Fibroblast of the conjunctiva (primary cell): ENCODE measurements at regions not wholly inside any gene's neighbourhood (a gene's known extent, or its start where the extent isn't known, plus 50 kb on each side); places are given as distances from the start of the nearest gene placed in this dataset.

ENCODE experiments used
- DNase-seq: peaks from one replicate; pipeline ENCODE4 v3.0.0-alpha.2; 2010; ENCODE audit warnings: low read depth

DNA sequence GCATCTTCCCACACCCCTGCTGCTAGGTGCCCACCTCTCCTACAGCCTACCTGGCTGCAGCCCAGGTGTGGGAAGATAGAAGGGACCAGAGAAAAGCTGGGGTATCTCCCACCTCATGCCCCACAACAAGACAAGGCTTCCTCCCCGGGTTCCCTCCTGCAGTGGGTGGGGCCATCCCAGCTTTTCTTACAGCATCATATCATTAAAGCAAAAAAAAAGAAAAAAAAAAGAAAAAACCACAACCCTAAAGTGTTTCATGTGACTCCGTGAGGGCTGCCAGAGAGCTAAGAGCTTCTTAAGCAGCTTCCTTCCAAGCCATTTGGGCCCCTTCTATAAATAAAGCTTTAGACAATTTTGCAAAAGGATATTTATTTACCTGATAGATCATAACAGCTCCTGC, 455.4 kb upstream of the TSHZ3 start:
- no peak for DNase-seq

DNA sequence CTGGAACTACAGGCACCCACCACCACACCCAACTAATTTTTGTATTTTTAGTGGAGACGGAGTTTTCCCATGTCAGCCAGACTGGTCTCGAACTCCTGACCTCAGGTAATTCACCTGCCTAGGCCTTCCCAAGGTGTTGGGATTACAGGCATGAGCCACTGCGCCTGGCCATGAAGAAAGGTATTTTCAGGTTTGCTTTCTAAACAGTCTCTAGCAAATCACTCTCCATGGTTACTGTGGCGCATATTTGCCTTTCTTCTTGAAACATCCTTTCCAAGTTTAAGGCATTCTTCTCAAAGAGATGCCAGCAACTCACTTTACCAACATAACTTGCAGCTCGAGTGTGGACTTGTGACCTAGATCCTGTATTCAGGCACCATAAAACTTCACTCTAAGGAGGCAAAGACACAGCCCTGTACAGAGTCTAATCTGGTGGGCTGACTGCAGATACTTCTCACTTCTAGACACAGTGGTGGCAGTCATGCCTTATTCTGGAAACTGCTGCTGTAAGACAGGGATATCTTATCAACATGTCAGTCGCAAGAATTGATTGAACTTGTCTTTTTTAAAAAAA, 461.4 kb upstream of the TSHZ3 start:
- DNase-seq: no peak

DNA sequence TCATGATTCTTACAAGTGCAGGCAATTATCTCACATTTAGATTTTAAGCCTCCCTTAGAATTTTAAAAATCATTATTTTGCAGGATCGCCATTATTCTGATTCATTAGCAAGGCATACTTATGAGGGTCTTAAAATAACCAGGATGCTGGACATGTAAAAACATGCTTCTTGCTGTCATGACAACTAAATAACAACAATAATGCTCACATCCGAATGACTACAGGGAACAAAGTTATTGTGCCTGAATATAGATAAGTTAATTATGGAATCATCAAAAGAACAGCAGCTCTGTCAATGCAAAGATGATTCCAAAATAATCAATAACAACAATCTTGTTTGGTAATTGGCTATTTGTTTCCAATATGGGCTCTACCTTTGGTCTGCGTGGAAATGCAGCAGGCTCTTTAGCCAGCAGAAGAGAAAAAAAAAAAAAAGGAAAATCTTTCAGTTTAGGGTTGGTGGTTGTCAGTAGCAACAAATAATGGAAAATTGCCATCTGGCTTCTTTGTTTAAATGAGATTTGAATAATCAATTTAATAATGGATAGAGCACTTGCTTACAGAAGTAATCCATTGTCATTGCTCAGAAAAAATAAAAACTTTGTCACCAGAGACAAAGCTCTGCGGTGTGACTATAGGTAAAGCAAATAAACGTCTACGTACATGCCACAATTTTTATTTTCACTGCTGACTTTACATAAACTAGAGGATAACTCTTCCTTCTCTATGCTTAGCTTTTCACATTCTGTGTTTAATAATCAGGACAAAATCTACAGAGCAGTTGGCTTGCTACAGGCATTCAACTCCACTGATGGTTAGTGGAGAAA, 468.9 kb upstream of the TSHZ3 start:
- DNase-seq: no peak

DNA sequence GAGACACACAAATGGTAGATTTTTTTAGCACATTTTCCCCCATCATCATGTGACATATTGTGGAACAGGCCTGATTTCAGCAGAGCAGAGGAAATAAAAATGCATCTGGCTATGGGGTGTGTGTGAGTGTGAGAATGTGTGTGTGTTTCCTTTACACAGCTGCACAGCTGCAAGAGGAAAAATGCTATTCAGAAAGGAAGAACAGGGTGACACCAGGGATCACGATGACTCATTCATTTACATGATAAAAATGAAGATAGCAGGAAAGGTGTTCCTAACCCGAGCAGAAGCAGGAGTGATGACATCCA, 469.5 kb upstream of the TSHZ3 start:
- no peak for DNase-seq

DNA sequence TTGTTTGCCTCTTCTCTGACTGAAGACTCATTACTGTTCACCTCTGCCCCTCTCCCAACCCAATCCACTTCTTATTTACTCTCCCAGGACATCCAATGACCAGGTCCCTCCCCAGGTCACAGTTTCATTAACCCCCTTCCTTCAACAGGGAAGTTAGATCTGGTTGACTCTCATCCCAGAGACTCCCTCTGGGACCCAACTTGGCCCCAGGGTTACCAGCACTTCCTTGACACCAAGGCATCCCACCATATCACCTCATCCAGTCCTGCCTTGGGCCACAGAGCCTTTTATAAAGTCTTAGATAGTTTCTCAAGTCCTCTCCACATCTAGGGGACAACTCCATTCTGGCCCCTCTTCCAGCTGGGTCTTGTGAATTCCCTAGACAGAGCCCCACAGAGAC, 470.6 kb upstream of the TSHZ3 start:
- DNase-seq: no peak

DNA sequence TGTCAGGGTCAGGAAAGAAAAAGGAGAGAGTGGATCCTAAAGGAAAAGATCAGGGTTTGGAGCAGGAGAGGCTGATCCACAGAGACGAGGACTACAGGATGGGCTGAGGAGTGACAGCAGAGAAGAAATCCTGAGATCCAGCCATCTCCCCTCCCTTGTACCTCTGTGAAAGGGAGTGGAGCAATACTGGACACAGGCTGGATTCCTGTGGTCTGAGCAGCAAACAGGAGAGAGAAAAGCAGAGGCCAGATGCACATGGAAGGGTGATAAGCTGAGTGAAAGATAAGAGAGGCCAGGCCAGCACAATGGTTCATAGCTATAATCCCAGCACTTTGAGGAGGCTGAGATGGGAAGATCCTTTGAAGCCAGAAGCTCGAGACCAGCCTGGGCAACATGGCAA, 472.1 kb upstream of the TSHZ3 start:
- DNase-seq: no peak

DNA sequence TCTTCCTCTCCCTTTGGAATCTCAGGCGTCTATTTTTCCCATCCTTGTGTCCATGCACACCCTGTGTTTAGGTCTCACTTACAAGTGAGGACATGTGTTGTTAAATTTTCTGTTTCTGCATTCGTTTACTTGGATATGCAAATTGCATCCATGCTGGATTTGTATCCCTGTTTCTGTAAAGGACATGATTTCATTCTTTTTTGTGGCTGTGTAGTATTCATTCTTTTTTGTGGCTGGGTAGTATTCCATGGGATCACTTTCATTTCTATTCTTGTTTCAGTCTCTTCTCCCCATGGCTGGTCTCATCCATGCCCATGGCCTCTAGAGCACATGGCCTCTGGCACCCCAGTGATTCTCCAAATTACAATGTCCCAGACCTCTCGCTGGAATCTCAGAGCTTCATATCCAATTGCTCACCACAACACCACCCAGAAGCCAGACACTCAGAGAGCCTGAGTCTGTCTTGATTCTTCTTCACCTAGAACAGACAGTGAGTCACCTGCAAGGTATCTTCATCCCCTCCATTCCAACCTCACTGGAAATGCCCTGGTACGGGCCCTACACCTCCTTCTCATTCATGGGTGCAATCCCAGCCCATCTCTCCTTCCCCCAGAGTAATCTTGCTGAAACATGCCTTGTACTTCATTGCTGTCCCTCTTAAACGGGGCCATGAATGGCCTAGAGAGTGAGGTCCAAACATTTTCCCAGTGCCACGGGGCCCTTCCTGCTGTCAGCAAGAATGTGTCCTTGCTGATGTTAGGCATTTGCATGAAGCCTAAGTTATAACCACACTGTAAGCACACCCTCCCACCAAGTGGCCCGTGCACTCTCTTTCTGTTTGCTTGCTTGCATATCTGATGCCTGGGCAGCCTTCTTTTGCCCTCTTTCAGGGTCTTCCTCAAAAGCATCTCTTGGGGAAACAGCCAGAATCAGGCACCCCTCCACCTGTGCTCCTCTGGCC, 476.2 kb upstream of the TSHZ3 start:
- no peak for DNase-seq

DNA sequence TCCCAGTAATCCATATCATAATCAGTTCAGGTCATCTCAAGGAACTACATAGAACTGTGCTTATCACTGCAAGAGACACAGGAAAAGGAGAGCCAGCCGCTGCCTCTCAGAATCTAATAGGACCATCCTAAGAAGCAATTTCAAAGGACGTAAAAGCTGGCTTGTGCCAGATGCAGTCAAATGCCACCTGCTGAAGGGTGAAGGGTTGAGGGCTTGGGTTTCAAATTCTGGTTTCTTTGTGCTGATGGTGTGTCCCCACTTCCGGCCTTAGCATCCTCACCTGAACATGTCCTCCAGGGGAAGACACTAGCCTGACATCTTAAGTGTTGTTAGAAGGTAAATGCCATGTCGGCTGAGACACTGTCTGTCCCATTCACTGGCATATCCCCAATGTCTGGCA, 477.1 kb upstream of the TSHZ3 start:
- no peak for DNase-seq

DNA sequence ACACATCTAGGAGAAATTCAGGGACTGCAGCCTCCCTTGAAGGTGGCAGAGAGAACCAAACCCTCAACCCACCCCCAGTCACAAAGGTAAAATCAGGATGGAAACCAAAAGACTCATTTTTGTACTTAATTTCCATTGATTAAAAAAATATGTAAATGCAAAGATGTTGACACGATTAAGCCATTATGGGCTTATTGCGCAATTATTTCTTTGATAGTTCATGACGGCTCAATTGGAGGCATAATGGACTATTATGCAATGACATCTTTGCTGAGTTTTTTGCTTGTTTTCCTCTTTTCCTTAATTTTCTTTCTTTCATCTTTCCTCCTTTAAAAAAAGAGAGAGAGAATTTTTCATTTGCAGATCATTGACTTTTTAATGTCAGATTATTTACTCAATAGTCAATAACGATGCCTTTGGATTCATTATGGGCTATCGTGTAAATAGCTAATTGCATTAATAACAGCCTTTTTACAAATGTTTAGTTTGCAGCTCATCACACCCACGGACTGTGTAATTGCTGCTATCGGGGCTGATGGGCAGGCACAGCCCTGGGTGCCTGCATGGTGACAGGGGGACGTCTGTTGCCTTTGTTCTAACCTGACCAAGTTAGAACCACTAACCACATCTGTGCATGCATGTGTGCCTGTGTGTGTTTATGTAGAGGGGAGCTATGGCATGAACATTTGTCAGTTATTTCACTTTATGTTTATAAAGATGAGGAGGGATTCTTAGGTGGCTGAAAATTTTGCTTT, 482.4 kb upstream of the TSHZ3 start:
- no peak for DNase-seq

DNA sequence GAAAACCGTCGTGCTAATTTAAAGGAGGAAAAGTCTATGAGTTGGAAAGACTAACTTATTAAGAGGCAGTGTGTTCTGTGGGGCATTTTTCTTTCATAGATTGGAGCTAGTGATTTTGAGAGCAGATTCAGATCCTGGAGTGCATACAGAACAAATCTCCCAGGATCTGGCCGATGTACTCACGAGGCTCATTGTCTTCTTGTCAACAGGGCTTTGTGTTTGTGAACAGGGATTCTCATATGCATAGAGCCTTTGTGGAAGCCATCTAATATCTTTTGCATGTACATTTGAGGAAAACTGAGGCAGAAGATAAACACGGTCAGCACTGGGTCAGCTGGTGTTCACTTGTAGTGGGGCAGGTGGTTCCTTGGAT, 482.9 kb upstream of the TSHZ3 start:
- no peak for DNase-seq

DNA sequence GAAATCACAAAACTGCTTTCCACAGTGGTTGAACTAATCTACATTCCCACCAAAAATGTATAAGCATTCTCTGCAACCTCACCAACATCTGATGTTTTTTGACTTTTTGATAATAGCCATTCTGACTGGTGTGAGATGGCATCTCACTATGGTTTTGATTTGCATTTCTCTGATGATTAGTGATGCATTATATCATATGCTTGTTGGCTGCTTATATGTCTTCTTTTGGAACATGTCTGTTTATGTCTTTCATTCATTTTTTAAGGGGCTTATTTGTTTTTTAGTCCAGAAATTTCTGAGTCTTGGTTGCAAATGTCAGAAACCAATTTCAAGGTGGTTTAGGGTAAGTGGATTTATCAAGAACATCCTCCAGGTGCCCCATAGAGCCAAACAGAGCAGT, 484.8 kb upstream of the TSHZ3 start:
- DNase-seq: no peak

DNA sequence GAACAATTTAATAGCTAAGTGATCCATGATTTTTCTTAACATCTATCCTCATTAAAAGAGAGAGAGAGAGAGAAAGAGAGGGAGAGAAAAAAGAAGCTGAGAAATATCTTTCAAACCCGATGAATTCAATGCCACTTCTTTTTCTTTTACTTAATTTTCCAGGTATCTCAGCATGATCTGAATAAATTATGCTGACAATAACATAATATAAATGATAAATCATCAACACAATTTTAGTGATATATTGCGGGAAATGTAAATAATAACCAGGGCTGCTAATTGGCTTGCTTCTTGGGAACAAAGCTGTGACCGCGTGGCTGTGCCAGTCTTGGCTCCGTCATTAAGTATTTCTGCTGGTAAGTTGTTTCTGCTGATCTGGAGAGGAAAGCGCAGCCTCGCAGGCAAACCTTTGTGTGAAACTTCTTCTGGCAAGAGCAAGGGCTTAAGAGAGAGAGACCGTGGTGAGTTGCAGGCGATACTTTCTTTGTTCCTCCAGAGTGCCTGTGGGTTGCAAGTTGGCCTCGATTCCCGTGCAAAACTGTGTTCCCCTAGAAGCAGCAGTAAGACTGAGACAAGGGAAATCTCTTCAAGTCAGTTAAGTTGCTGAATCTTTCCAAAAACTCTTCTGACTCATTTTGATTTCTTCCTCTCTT, 489.1 kb upstream of the TSHZ3 start:
- DNase-seq: no peak

DNA sequence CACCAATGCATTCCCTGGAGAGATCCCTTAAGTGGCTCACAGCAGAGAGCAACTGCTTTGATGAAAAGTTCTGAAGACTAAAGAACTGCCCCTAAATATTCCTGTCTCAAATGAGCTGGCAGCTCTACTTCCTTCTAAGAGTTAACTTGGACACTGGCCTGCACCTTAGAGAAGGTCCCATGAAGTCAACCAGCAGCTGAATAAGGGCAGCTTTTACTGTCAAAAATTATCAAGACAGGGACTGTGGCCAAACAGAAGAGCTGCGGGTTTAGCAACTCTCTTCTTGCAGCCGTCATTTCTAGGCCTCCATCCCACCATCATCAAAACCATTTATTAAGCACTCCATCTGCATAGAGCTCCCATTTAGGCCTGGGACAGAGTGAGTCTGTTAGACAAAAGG, 491.1 kb upstream of the TSHZ3 start:
- DNase-seq: no peak

DNA sequence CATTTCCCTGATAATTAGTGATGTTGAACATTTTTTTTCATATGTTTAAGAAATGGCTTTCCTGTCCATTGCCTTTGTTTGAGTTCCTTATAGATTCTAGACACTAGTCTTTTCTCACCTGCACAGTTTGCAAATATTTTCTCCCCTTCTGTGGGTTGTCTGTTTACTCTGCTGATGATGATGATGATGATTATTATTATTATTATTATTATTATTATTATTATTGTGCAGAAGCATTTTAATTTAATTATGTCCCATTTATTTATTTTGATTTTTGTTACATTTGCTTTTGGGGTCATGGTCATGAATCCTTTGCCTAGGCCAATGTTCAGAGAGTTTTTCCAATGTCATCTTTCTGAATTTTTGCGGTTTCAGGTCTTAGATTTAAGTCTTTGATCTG, 492.5 kb upstream of the TSHZ3 start:
- no peak for DNase-seq

DNA sequence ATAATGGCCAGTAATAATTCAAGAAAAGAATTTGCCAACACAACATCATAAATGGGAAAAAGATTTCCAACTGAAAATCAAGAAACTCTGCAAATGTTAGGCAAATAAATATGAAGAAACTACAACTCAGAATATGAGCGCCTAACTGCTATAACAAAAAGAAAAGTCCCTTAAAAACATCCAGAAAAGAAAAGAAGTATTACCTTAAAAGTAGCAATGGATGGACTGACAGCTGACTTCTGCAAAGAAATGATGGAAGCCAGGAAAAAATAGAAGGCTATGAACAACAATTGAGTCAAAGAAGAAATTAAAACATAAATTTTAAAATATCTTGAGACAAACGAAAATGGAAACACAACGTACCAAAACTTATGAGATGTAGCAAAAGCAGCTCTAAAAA, 482.3 kb upstream of the ZNF507 start:
- DNase-seq: no peak

DNA sequence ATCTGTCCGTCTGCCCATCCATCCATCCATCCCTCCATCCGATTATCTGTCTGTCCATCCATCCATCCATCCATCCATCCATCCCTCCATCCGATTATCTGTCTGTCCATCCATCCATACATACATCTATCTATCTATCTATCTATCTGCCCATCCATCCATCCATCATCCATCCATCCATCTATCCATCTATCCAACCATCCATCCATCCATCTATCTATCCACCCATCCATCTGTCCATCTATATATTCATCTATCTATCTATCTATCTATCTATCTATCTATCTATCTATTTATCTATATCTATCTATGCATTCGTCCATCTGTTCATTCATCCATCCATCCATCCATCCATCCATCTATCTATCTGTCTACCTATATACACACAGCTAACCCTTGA, 471.1 kb upstream of the ZNF507 start:
- no peak for DNase-seq

DNA sequence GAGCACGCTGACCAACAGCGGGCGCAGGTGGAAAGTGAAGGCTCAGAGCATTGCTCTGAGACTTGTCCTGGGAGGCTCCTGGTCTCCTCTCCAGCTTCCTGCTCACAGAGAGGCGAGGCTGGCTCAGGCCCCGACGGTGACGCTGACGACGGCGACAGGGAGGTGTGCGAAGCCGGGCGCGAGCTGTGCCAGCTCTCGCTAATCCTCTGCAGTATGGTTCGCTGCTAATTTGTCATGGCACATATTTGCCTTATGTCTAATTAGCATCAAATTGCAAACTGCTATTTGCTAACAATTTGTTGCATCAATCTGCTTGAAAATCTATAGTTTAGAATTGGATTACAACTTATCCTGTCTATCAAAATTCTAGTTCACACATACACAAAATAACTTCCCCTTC, 469.8 kb upstream of the ZNF507 start:
- DNase-seq: no peak

DNA sequence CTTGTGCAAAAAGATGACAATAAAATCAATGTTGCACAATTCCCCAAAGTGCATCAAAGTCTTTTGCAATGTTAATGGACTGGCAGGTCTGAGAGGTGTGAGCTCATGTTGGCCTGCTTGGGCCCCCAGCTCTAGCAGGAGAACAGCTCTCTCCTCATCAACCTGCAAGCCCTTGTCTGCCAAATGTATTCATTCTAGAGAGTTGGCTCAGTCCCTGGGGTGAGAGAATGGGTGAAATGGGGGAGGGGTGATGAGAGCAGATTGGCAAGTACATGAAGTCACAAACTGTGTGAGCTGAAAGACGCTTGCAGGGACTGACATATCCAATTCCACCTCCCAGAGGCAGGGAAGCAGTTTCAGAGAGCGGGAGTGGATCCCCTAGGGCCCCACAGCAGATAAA, 465.1 kb upstream of the ZNF507 start:
- DNase-seq: no peak

DNA sequence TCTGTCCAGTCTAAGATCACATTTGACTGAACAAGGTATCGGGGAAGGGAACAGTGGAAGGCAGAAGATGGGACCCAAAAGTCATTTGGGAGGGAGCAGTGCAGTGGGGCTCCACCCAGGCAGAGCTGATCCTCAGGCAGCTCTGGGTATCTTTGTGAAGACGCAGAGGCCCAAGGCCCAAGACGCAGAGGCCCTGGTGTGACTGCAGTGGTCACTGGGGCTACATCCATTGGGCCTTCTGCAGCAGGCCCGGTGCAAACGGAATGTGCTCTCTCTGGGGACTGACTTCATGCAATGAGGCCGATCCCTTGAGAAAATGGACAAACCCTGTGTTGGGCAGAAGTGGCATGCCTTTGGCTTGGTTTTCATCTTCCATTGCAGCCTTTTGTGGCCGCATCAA, 463.4 kb upstream of the ZNF507 start:
- DNase-seq: no peak

DNA sequence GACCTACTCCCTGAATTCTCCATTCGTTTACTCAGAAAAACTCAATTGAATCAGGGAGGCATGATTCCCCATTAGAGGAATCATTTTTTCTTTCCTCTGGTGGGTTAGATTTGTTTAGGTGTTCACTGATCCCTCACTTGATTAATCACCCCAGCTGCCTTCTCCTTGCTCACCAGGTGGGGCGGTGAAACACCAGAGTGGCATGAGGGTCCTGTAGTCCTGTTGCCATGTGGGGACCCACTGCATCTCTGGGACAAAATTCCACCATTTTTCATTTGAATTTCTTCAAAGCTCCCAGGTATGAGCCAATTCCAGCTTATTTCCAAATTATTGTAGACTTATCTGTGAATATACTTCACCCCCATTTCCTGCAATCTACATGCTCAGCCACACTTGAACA, 462.7 kb upstream of the ZNF507 start:
- DNase-seq: no peak

DNA sequence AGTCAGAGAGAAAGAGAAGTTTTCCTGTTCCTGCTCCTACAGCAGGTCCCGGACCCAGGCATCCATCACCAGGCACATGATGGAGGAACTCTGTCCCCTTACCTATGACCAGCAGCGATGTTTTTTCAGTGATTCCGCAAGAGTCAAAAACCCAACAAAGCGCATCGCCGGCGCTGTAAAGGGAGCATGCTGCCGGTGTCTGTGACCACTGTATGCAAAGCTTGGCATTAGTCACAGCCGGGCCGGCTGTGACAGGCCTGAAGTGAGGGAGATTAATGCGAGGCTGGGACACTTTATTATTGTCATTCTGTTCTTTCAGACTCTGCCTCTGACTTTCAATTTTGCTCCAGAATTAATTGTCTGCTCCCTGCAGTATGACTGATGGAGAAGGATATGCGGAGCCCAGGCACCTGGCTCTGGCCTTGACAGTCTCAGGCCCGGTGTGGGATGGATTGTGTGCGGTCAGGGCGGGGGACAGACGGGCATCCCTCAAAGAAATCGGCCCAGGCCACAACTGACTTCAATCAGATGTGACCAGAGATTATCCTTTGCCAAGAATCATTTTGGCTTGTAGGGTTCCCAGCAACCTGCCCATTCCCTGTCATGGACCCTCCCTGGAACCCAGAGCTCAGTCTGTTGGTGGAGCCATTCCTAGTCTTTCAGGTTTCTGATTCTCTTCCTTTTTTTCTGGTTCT, 462.0 kb upstream of the ZNF507 start:
- DNase-seq: no peak
